ENCODE measurements at regions not wholly inside any gene's neighbourhood (a gene's known extent, or its start where the extent isn't known, plus 50 kb on each side); places are given as distances from the start of the nearest gene placed in this dataset.

GRCh38 chr6:25012657-25013056, 76.9 kb upstream of the RIPOR2 start:
- peak; percentile 42 for DNase-seq (ENCODE audit: low read depth)

GRCh38 chr6:25013246-25013645, 77.5 kb upstream of the RIPOR2 start:
- DNase-seq (ENCODE audit: low read depth) = no peak

- no peak for DNase-seq (ENCODE audit: low read depth)
These were observed 78.6 kb upstream of the RIPOR2 start for GRCh38 chr6:25014369-25014768.

GRCh38 chr6:25014791-25015560, 79.2 kb upstream of the RIPOR2 start:
- no peak for DNase-seq (ENCODE audit: low read depth)

GRCh38 chr6:25016014-25016720, 80.4 kb upstream of the RIPOR2 start:
- no peak for DNase-seq (ENCODE audit: low read depth)

GRCh38 chr6:25017486-25017885, 81.7 kb upstream of the RIPOR2 start:
- DNase-seq (ENCODE audit: low read depth) = no peak

- DNase-seq (ENCODE audit: low read depth) = peak; percentile 21
These were observed 82.3 kb upstream of the RIPOR2 start for GRCh38 chr6:25017932-25018567.

GRCh38 chr6:25018568-25018954, 82.8 kb upstream of the RIPOR2 start:
- no peak for DNase-seq (ENCODE audit: low read depth)

GRCh38 chr6:25022140-25022553, 86.4 kb upstream of the RIPOR2 start:
- no peak for DNase-seq (ENCODE audit: low read depth)

- DNase-seq (ENCODE audit: low read depth) = no peak
These were observed 88.0 kb upstream of the RIPOR2 start for GRCh38 chr6:25023781-25024180.

- DNase-seq (ENCODE audit: low read depth) = no peak
These were observed 89.1 kb upstream of the RIPOR2 start for GRCh38 chr6:25024821-25025220.

GRCh38 chr6:25025248-25025918, 89.6 kb upstream of the RIPOR2 start:
- no peak for DNase-seq (ENCODE audit: low read depth)

GRCh38 chr6:25025919-25026301, 90.2 kb upstream of the RIPOR2 start:
- no peak for DNase-seq (ENCODE audit: low read depth)

GRCh38 chr6:25026723-25027122, 91.0 kb upstream of the RIPOR2 start:
- DNase-seq (ENCODE audit: low read depth) = no peak

- DNase-seq (ENCODE audit: low read depth) = no peak
These were observed 91.6 kb upstream of the RIPOR2 start for GRCh38 chr6:25027221-25027916.

GRCh38 chr6:25028328-25028727, 92.6 kb upstream of the RIPOR2 start:
- no peak for DNase-seq (ENCODE audit: low read depth)

- DNase-seq (ENCODE audit: low read depth) = no peak
These were observed 97.2 kb upstream of the RIPOR2 start for GRCh38 chr6:25032934-25033333.

GRCh38 chr6:25034431-25034921, 98.7 kb upstream of the RIPOR2 start:
- no peak for DNase-seq (ENCODE audit: low read depth)

GRCh38 chr6:25035174-25035511, 99.4 kb upstream of the RIPOR2 start:
- DNase-seq (ENCODE audit: low read depth) = no peak

- DNase-seq (ENCODE audit: low read depth) = no peak
These were observed 100.0 kb upstream of the RIPOR2 start for GRCh38 chr6:25035512-25036435.
